GM03348 (cell line): ENCODE measurements at regions not wholly inside any gene's neighbourhood (a gene's known extent, or its start where the extent isn't known, plus 50 kb on each side); places are given as distances from the start of the nearest gene placed in this dataset.

Experiments used
- DNase-seq: peaks from one replicate; pipeline ENCODE4 v3.0.0; 2012; ENCODE audit warnings: low spot score

DNA sequence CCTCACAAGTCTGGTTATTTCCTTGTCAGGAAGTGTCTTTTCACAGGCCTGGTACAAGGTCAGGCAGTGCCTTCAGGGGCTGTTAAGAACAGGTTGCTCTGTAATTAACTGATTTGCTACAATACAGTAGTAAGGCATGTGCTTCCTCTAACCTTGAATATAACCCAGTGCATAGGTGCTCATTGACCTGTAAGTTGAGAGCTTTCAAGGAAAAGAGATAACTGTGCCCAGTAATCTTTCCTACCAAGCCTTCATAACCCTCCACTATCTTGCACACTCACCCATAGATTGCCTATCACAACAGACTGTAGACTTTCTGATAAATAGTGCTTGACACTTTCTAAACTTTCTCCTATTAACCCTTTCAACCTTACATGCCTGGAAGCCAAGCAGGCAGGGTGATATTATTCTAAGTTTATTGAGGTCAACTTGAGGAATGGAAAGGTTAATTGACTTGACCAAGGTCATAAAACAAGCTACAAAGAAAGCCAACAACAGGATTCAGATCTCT lies 148.1 kb downstream of the PPARGC1A start:
- DNase-seq, result no peak

DNA sequence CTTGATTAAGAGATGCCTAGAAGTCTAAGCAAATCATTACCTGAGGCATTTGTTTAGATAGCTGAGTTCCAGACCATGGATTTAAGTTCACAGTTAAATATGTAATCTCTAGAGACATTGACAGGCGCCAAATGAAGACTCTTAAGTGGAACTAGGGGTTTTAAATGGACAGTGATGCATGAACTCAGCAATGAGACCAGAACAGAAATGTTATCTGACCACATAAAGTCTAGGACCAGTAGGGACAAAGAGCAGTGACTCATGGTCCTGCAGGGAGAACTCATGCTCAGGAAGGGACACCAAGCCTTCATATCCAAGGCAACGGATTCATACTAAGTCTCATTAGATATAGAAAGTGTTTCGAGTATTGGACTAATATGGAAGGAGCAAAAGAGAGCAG lies 152.3 kb downstream of the PPARGC1A start:
- no peak for DNase-seq

DNA sequence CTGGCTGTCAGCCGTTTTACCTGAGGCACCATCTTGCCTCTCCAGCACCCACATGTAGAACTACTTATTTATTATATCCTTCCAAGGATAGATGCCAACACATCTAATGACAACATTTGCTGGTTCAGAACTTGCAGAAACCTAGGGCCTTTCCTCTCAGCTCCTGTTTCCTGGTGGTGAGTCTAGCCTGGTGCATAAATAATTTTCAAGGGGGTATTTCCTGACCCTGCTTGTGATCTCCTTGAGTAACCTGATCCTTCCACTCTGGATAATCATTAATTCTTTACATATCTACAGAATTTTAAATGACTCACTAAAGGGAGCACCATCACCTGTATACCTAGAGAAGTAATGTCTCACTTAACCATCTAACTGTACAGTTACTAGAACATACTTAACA lies 153.4 kb downstream of the PPARGC1A start:
- DNase-seq, result no peak

DNA sequence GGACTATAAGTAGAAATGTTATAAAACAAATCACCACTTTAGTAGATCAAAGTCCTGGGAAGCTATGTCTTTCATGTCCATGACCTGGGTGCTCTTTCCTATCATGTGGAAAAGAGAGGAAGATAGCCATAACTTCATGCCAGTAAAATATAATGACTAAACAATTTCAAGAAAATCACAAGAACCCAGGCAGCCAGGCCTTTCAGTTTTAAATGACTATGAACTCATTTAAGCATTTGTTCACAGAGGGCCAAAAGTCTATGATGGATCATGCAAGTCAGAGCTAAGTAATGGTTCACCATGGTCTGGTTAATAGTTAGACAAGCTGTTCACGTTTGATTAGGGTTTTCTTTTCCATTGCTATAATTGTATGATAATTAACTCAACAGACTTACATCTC lies 155.8 kb downstream of the PPARGC1A start:
- no peak for DNase-seq

DNA sequence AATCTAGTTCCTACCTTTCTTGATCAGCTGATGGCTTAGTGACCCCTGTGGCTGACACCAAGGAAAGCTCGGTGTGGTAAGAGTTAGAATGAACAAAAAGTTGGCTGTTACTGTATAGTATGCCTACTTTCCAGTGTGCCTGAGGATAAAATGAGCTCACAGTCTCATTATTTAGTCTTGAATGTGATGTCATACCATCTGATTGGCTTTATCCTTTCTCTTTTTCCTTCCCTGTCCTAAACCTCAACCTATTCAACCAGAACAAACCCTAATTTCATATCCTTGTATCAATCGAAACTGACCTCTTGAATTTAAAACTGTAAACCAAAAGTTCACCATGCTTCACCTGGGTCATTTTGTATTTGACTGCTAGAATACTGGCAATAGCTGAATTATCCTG lies 156.4 kb downstream of the PPARGC1A start:
- no peak for DNase-seq

DNA sequence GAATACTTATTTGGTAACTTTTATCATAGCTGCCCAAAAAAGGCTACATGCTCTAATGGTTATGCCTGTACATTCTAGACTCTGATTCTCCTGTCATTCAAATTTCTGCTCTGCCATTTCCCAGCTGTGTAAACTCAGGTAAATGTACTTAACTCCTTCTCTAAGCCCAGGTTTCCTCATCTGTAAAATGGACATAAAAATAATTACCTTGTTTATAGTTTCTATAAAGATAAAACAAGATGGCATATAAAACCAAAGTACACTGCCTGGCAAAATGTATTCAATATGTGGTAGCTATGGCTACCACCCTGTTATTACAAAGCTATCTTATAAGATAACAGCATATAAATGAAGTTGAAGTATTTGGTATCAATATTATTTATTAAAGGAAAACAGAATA lies 158.8 kb downstream of the PPARGC1A start:
- no peak for DNase-seq

DNA sequence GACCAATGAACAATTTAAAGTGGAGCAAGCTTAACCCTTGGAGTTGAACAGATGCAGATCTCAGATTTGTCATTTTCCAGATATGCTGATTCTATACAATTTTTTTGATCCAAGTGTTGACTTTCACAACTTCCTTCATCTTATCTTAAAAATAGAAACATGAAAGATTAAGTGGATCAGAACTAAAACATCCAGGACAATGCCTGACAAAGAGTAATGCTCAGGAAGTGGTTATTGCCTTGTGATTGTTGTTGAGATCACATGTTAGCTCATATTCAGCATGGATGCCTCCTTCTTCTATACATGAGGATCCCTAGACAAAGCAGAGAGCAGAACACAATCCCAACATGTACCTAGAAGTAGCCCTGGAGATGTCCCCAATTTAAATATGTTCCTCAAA lies 160.9 kb downstream of the PPARGC1A start:
- DNase-seq, result no peak

DNA sequence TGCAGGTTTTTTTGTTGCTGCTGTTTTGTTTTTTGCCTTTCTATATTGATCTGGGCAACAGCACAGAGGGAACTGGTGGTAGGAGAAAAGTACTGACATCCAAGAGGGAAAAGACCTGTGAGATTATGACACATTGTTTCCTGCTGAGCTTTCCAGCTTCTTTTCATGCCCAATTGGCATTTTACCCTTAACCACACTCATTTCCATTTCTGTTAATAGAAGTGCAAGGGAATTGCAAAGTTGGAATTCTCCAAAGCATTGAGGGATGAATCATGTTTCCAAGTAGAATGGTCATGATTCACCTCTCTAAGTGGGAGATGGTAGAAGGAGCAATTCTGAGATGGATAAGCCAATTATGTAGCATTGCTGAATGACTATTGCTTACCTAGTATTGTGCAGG lies 161.5 kb downstream of the PPARGC1A start:
- peak; percentile 22 for DNase-seq

DNA sequence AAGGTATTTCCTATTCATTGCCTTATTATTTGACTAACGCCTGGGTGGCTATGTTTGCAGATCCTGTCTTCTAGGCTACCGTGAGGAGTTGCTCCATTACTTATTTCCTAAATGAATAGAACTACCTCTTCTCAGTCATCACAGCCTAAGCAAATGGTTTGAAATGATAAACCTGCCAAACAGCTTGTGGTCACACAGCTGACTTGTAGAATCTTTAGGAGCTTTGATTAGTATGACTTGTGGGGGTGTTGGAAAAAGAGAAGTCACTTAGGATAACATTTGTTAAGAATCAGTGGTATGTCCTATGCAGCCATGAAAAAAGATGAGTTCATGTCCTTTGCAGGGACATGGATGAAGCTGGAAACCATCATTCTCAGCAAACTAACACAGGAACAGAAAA lies 169.3 kb downstream of the PPARGC1A start:
- no peak for DNase-seq

DNA sequence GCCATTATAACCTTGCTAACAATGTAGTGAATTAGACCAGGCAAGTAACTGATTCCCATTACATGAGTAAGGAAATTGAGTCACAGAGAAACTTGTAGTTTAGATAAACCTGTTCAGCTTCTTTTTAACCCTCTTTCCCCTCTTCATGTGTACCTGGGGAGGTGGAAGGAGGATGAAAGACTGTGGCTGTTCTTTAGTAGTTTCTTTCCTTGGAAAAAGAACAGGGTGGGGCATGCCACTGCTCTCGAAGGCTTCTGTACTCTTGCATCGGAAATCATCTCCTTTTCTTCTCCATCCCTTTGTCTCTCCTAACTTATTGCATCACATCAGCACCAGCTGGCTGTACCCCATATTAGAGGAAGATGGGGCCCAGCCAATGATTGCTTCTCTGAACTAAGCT lies 171.4 kb downstream of the PPARGC1A start:
- no peak for DNase-seq

DNA sequence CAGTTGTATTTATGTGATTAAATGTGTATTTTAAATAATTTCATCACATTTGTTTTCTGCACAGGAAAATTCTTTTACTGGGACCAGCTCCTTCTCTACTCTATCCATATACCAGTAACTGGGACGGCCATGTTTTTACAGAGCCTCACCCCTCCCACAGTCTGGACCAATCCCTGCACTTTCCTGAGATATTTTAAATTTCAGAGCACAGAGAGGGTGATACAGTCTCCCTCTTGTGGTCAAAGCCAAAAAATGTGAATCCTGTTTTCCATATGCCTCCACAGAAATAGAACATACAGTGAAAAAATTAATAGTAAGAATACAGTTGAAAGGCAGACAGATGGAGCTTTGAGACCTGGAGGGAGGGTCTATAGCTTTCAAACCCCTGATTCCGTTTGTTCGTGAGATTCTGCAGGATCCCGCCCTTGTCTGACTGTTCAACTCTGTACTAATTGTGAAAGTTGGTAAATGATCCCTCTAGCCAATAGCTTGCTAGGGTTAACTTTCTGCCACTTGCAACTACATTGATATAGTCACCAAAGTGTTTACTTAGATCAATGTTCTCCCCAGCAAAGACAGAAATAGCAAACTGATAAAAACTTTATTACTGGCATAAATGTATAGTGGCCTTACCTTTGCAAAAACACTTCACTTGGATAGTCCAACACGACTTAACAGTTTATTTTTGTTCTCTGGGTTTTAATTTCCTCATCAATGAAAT lies 172.2 kb downstream of the PPARGC1A start:
- DNase-seq, result peak; percentile 67

DNA sequence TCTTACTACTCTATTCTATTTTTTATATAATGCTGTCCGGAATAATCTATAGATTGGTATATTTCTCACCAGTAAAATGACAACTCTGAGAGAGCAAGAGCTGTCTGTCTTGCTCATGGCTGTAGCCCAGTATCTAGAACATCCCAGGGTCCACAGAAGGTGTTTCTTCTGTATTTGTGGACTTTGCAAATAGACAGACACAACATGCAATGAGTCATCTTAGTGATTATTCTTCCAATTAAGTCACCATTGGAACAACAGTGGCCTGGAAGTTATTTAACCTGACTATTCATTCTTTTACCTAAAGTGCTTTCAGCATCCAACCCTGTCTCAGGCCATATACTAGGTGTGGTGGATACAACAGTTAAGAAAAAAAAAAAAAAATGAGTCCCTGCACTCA lies 179.5 kb downstream of the PPARGC1A start:
- DNase-seq, result no peak

DNA sequence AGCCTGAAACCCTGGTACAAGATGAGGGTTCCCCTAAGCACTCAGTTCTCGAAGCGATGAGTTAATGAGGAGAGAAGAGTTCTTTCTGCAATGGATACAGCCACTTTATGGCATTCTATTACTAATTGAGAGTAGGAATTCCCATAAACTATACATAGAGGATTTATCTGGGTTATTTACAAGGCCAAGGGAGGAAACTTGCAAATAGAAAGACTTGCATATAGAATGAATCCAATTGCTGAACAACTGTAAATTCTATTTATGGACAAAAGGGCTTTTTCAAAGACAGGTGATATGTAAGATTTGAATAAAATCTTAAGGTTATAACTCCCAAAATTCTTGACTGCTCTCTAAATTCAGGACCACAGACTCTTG lies 182.2 kb downstream of the PPARGC1A start:
- DNase-seq, result no peak

DNA sequence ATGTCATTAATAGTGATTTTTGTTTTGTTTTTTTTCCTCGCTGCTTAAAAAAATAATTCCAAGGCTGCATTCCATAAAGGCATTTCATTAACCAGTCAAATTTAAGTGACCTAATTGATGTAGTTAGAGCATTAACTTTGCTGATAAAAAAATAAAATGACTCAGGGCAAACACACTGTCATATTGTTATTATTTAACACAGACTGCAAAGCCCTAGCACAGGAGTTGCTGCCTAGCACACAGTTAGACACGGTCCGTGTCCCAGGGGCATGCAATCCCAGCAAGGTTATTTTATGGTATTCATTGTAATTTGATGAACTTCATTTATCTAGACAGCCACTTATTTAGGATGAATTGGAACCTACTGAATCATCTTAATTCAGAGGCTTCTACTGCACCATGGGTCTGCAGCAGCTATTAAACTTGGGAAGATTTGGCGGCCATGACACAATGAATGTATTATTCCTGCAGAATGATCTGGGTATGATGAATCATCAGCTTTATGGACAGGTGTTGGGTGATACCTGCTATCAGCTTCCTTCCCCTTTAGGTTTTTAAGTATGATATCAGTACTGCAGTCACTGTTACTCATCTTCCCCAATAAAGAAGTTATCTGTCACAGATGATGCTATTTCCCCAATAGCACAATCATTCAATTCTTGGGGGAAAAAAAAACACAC lies 182.7 kb downstream of the PPARGC1A start:
- no peak for DNase-seq

DNA sequence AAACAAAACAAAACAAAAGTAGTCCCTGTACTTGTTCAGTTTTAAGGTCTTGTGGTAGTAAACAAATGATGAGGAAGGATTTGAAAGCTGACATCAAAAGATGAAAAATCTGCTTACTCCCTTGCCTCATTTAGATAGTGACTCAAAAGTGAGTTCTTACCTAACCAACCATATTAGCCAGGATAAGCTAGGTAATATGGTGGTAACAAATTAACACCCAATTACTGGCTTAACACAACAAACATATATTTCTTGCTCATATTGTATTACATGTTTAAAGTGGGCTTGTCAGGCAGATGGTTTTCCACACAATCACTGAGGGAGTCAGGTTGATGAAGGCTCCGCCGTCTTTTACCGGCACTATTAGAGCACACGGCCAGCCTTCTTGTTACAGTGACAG lies 189.7 kb downstream of the PPARGC1A start:
- DNase-seq, result no peak

DNA sequence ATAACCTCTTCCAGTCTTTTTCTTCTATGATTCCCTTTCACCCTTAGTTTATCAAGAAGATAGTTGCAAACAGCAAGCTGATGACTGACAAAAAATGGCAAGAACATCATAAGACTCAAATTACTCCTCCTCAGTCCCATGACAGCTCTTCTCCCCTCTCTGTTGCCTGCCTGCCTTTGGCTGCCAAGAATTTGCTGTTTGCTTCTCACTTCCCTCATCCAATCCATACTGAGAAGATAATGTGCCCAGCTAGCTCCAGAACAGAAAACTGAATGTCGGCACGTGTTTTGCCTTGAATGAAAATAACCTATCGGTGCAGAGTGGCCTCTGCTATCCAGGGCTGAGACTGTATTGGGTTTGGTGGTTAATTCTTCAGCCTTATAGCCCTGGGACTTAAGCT lies 192.1 kb downstream of the PPARGC1A start:
- no peak for DNase-seq

DNA sequence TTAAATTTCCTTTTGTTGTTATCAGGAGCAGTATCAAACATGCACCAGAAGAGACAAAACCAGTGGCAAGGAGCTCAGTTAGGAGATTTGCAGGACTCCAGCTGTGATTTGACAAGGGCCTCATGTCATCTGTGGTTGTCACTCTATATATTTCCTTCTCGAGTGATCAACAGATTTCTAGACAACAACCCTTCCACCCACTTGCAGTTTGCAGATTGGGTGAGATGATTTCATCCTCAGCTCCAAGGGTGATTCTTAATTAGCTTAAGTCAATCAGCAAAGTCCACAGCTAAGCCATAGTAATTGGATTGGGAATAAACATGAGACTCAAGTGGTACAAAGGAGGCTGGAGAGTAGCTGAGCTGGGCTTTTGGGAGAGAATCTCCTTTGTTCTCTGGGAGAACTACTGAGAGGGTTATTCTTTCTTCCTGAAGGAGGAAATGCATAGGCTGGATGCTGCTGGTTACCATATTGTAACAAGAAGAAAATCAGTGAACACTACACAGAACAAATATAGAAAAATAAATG lies 192.8 kb downstream of the PPARGC1A start:
- no peak for DNase-seq

DNA sequence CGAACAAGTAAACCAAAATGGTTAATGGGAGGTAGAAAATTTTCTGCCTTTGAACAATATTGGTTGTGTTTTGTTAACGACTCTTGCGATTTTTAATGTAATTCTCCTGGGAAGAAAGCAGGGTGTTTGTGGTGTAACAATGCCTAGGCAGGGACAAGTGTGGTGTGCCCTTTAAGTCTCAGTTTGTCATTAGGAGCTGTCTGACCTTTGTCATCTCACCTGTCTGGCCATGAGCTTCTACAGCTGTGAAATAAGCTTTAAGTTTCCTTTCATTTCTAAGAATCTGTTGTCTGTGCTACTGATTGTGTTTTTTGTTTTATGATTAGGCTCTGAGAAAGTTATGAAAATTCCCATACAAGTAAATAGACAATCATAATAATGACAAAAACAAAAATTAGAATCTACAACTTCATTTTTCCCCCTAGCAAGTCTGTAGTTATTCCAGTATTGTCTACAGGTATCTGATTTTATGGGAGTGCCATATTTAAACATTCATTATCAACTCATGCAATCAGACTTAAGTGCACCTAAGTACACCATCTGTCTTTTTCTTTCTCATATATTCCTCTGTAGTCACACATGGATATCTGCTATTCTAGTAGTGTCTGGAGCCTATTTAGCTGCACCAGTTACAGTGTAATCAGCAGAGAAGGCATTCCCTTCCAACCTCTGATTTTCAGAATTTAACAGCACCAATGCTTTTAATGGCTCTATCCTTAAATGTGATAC lies 203.5 kb downstream of the PPARGC1A start:
- no peak for DNase-seq

DNA sequence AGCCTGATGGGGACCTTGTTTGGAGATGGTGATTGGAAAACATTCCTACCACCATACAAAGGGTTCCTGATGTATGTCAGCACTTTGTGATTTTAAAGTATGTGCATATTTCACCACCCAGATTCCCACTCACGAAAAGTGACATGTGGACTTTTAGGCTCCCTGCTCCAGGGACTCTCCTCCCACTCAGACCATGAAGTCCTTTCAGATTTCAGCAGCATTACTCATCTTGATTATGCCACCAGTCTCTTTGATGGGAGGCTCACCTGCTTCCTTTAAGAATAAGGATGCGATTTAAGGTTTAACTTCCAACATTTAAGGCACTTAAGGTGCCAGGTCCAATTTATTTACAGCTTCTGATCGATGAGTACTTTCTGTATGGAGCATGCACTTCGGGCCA lies 204.4 kb downstream of the PPARGC1A start:
- no peak for DNase-seq

DNA sequence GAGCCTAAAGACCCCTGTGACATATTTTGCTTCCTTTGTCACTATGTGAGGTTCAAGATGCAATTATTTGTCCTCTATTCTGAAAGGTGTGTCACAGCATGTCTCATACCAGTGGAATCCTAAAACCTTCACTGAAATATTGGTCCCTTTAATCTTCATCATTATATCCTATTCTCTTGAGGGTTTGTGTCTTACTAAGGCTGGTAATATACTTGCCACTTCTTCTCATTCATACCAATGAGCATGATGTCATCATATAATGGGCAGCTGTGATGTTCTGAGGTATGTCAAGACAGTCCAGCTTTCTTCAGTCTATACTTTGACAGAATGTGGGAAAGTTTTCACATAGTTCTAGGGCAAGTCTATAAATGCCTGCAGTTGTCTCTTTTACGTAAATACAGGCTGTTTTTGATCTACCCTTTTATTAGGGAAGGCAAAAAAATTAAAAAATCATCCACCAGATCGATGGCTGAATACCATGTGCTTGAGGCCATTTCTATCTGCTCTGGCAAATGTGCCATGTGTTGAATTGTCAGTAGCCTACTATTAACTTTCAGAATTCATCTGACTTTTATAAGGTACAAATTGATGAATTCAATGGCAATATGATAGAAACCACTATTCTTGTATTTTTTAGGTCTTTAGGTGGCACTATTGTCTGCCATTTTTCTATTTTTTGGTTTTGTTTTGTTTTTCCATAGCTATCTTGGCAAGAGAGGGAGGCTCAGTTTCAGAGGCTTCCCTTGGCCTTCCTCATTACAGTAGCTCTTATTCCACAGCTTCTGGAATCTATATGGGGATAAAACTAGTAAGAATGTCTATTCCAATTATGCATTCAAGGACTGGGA lies 209.0 kb downstream of the PPARGC1A start:
- DNase-seq, result no peak

DNA sequence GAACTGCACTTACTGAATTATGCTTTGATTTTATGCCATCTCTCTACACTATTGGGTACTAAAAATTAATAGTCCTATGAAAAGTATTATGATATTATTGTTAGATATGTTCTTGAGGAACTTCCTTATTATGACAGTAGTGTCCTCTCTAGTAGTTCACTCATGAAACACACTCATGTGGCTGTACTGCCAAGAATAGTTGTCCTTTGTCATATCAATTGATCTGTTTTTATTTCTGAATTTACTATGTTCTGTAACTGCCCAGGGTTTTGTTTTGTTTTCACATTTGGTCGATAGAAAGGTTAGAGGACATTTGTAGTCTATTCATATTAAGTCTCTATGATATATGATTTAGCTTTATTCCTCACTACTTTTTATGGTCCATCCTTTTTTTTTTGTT lies 215.2 kb downstream of the PPARGC1A start:
- DNase-seq, result no peak

DNA sequence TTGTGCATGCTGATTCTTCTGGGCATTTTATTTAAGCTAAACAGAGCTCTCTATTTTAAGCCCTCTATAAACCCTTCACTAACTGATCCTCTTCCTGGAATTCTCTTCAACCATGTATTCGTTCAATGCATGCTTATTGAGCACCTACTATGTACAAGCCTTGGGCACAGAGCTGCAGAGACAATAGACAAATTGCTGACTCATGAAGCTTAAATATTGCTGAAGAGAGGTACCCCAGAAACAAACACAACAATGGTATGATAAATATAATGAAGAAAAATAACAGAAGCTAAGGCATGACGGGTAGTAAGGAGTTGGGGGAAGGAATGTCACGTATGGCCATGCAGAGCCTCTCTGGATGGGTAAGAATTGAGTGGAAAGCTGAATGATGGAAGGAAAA lies 222.2 kb downstream of the PPARGC1A start:
- DNase-seq, result no peak
